Testis (tissue), 2 donors: ENCODE measurements at regions not wholly inside any gene's neighbourhood (a gene's known extent, or its start where the extent isn't known, plus 50 kb on each side); places are given as distances from the start of the nearest gene placed in this dataset.

Experiments used
- DNase-seq: peaks from one replicate; pipeline ENCODE4 v3.0.0-alpha.2; 2019
- H3K27ac ChIP-seq, 2 donors: fragments of 200-600 bp; sonication (generic); one replicate each; pipeline ENCODE4 v1.5.1; 2019
- H3K27me3 ChIP-seq: fragments of 200-600 bp; sonication (generic); one replicate; pipeline ENCODE4 v1.5.1; 2019
- H3K36me3 ChIP-seq: fragments of 200-600 bp; sonication (generic); one replicate; pipeline ENCODE4 v1.5.1; 2017; ENCODE audit warnings: low read depth; ENCODE audit errors: missing control alignments
- H3K4me1 ChIP-seq: fragments of 200-600 bp; sonication (generic); one replicate; pipeline ENCODE4 v1.5.1; 2019
- H3K4me3 ChIP-seq, 2 donors: fragments of 200-600 bp; sonication (generic); one replicate each; pipeline ENCODE4 v1.5.1; 2017 to 2019
- H3K9me3 ChIP-seq: fragments of 200-600 bp; sonication (generic); one replicate; pipeline ENCODE4 v1.5.1; 2017
- POLR2A ChIP-seq: fragments of 450-650 bp; IDR thresholded peaks from one replicate; pipeline ENCODE4 v1.6.1; 2017; ENCODE audit warnings: antibody characterized with exemption, mild to moderate bottlenecking, moderate library complexity
- WGBS, 2 donors: methylation state at CpG; one replicate each; pipeline ENCODE4 v1.1.5; 2018; 5-methylcytosine and 5-hydroxymethylcytosine counted together
- intact Hi-C: fragments of 100-400 bp; cut with DNase I; formaldehyde crosslinking; loops from one replicate; pipeline ENCODE4 v1.15.1; 2023; ENCODE audit warnings: low total_unique reads
- TF ChIP-seq, protein P1 (sequence below), 3 experiments: fragments of 450-650 bp in 2 of 3; fragments of 200-600 bp in 1 of 3; sonication (generic) in 1 of 3; IDR thresholded peaks; one replicate each; pipeline ENCODE4 v1.5.1; 2016 to 2019; ENCODE audit warnings: antibody characterized with exemption in 3 of 3, mild to moderate bottlenecking in 2 of 3, moderate library complexity in 1 of 3

DNA sequence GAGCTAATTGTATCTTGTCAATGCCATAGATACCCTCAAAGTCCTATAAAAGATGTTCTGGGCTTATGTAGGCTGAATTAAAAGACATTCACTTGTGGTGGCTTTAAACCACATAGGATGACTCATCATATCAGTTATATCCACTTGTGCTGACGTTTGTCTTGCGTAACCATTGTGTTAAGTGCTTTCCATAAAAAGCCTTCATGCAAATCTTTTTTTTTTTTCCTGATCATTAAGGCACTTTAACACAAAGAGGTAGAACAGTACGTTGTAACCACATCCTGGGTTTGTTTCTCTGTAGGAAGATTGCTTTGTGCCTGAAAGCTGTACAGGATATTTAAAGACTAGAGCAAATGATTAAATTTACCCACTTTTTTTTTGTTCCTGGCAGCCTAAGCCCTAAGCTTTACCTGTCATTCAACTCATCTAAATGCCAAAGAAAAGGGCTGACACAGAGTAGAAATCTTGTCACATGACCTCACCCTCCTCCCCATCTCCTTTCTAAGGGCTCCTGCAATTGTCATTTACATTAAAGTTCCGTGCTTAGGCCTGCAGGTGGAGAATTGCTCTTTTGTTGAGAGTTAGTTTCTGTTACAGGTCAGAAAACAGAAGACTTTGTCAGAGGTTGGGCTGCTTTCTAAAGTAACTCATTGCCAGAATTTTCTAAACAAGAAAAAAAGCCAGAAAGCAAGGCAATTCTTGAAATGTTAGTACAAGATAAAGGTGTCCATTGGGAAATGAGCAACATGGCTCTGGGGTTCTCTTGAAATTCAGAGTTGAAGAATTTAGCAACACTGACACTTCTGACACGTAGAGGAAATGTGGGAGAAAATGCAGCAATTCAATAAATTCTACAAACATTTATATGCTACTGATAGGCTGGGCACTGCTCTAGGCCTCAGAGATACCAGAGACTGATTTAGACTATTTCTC is 555.6 kb downstream of the PPARGC1A start:
- Histone ChIP-seq H3K27ac (no peak overlapping the region), H3K36me3 (no peaks in the 10 kb centered on the region), H3K9me3 (no peaks in the 10 kb centered on the region), H3K27me3 (no peaks in the 10 kb centered on the region), H3K4me1 (no peaks in the 10 kb centered on the region), H3K4me3 (no peak overlapping the region)
- 59% methylated on average over 5 of the region's 5 CpGs for WGBS, 2 donors
- TF ChIP-seq POLR2A, result no peak
- TF ChIP-seq, protein P1, sequence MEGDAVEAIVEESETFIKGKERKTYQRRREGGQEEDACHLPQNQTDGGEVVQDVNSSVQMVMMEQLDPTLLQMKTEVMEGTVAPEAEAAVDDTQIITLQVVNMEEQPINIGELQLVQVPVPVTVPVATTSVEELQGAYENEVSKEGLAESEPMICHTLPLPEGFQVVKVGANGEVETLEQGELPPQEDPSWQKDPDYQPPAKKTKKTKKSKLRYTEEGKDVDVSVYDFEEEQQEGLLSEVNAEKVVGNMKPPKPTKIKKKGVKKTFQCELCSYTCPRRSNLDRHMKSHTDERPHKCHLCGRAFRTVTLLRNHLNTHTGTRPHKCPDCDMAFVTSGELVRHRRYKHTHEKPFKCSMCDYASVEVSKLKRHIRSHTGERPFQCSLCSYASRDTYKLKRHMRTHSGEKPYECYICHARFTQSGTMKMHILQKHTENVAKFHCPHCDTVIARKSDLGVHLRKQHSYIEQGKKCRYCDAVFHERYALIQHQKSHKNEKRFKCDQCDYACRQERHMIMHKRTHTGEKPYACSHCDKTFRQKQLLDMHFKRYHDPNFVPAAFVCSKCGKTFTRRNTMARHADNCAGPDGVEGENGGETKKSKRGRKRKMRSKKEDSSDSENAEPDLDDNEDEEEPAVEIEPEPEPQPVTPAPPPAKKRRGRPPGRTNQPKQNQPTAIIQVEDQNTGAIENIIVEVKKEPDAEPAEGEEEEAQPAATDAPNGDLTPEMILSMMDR (IDR thresholded peaks at IDR 0.05), result peak in 1 of 3 experiments; percentile 9
- DNase-seq, result no peak
- intact Hi-C loops, result no loop called here

DNA sequence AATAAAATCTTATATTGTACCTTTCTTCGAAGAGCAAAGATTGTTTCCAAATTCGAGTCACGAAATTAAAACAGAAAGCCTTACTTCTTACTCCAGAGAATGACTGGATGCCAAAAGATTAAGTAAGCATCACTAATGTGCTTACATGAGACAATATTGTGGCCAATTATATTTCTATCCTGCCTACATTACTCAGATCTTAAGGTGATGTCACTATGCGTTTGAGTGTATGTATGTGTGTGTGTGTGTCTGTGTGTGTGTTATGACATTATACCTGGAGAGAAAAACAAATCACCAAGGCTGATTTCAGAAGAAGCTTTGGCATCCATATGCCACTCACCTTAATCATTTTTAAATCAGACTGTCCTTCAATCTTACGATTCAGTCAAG is 556.3 kb downstream of the PPARGC1A start:
- Histone ChIP-seq H3K27ac (no peak overlapping the region), H3K9me3 (no peaks in the 10 kb centered on the region), H3K27me3 (no peaks in the 10 kb centered on the region), H3K4me1 (no peaks in the 10 kb centered on the region), H3K36me3 (no peaks in the 10 kb centered on the region), H3K4me3 (no peak overlapping the region)
- 81 to 91% methylated on average over 5 of the region's 5 CpGs for WGBS, 2 donors
- no peak for DNase-seq
- TF ChIP-seq, protein P1 (IDR thresholded peaks at IDR 0.05), result no peak
- no peak for TF ChIP-seq POLR2A
- intact Hi-C loops, result no loop called here

DNA sequence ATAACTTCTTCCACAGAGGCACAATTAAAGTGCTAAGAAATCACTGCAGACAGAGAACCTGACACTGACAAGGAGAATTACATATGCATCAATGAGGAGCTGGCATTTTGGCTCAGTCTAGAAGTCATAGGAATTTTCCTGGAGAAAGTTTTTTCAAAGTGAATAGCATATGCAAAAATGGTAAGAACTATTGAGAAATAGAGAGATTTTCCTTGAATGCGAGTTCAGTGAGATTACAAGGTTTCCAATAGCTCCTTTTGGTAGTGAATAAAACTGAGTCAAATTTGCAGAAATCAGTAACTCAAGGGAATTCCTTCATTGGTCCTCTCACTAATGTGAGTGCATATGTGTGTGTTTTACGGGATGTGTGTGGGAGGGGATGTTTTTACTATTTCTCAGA is 557.5 kb downstream of the PPARGC1A start:
- no peaks in the 10 kb centered on the region for H3K4me1 ChIP-seq
- no peaks in the 10 kb centered on the region for H3K9me3 ChIP-seq
- TF ChIP-seq POLR2A, result no peak
- TF ChIP-seq, protein P1 (IDR thresholded peaks at IDR 0.05), result no peak
- no peak for DNase-seq
- WGBS, 2 donors, result 86 to 88% methylated on average over 2 of the region's 2 CpGs
- H3K36me3 ChIP-seq, result no peaks in the 10 kb centered on the region
- no peak overlapping the region for H3K27ac ChIP-seq
- no peaks in the 10 kb centered on the region for H3K27me3 ChIP-seq
- H3K4me3 ChIP-seq, result no peak overlapping the region
- intact Hi-C loops, result no loop called here

DNA sequence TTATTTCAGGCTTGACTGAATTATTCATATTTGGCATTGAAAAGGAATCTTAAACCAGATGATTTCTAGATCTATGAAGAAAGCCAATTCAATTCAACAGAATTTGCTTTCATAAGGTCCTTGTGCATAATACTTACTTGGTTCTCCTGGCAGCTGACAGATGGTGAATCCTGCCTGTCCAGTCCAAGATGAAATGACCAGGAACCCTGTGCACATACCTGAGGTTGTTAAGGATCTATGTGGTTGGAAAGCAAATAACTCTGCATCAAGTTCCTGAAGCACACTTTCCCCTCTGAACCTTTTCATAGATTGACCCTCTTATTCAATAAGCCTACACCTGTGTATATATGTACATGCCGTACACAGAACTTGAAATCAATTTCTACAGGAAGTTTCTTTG is 562.7 kb downstream of the PPARGC1A start:
- Histone ChIP-seq H3K4me1 (no peaks in the 10 kb centered on the region), H3K27me3 (no peaks in the 10 kb centered on the region), H3K4me3 (no peak overlapping the region), H3K36me3 (no peaks in the 10 kb centered on the region), H3K9me3 (no peaks in the 10 kb centered on the region), H3K27ac (no peak overlapping the region)
- 100% methylated on average over 1 of the region's 1 CpG for WGBS, 2 donors
- no peak for DNase-seq
- intact Hi-C loops, result no loop called here
- no peak for TF ChIP-seq POLR2A
- TF ChIP-seq, protein P1 (IDR thresholded peaks at IDR 0.05), result no peak
